ENCODE measurements at regions not wholly inside any gene's neighbourhood (a gene's known extent, or its start where the extent isn't known, plus 50 kb on each side); places are given as distances from the start of the nearest gene placed in this dataset.

GRCh38 chr3:13976469-13976868 lies 96.6 kb upstream of the WNT7A start:
- TF ChIP-seq CTCF (IDR thresholded peaks at IDR 0.05) (no peak), ZFX (IDR thresholded peaks at IDR 0.05; ENCODE audit: borderline replicate concordance) (no peak)

All from 22Rv1 (cell line).